ENCODE measurements at regions not wholly inside any gene's neighbourhood (a gene's known extent, or its start where the extent isn't known, plus 50 kb on each side); places are given as distances from the start of the nearest gene placed in this dataset.
"Not testable (repeated sequence)": the region's sequence is repeated elsewhere in the genome, so short reads cannot be mapped to it uniquely, and the experiment has no call there.

DNA sequence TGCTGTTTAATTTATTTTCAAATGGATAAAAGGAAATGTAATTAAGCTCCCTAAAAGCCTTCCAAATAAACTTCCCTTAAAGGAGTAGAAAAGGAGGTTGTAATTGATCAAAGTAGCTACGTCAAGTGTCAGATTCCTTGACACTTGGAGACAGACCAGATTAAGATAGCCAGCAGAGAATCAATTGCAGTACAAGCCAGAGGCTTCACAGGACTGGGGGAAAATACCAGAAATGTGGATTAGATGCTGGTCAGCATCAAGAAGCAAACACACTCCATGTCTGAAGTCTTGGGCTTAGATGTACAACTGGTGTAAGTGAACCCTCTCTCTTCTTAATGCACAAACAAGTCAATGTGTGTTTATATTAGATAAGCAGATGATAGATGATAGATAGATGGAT is 184.9 kb upstream of the TAS2R1 start:
- no peak for DNase-seq (ENCODE audit: extremely low read depth, low read depth)
- TF ChIP-seq, protein P1, sequence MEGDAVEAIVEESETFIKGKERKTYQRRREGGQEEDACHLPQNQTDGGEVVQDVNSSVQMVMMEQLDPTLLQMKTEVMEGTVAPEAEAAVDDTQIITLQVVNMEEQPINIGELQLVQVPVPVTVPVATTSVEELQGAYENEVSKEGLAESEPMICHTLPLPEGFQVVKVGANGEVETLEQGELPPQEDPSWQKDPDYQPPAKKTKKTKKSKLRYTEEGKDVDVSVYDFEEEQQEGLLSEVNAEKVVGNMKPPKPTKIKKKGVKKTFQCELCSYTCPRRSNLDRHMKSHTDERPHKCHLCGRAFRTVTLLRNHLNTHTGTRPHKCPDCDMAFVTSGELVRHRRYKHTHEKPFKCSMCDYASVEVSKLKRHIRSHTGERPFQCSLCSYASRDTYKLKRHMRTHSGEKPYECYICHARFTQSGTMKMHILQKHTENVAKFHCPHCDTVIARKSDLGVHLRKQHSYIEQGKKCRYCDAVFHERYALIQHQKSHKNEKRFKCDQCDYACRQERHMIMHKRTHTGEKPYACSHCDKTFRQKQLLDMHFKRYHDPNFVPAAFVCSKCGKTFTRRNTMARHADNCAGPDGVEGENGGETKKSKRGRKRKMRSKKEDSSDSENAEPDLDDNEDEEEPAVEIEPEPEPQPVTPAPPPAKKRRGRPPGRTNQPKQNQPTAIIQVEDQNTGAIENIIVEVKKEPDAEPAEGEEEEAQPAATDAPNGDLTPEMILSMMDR (IDR thresholded peaks at IDR 0.05; ENCODE audit: low read depth, low read length) = no peak

GRCh38 chr5:9813305-9813704 is 183.2 kb upstream of the TAS2R1 start:
- DNase-seq (ENCODE audit: extremely low read depth, low read depth) = no peak
- TF ChIP-seq, protein P1 (IDR thresholded peaks at IDR 0.05; ENCODE audit: low read depth, low read length) = no peak

DNA sequence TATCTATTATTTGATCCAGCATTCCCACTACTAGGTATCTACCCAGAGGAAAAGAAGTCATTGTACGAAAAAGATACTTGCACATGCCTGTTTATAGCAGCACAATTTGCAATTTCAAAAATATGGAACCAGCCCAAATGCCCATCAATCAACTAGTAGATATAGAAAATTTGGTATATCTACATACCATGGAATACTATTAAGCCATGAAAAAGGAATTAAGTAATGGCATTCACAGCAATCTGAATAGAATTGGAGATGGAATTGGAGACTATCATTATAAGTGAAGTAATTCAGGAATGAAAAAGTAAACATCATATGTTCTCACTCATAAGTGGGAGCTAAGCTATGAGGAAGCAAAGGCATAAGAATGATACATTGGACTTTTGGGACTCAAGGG is 177.2 kb upstream of the TAS2R1 start:
- not testable (repeated sequence) for DNase-seq (ENCODE audit: extremely low read depth, low read depth)

- DNase-seq (ENCODE audit: extremely low read depth, low read depth) = no peak
- TF ChIP-seq, protein P1 (IDR thresholded peaks at IDR 0.05; ENCODE audit: low read depth, low read length) = no peak
These were observed 171.8 kb upstream of the TAS2R1 start for GRCh38 chr5:9801908-9802307.

- TF ChIP-seq, protein P1 (IDR thresholded peaks at IDR 0.05; ENCODE audit: low read depth, low read length) = no peak
- DNase-seq (ENCODE audit: extremely low read depth, low read depth) = no peak
These were observed 169.5 kb upstream of the TAS2R1 start for GRCh38 chr5:9799606-9800005.

DNA sequence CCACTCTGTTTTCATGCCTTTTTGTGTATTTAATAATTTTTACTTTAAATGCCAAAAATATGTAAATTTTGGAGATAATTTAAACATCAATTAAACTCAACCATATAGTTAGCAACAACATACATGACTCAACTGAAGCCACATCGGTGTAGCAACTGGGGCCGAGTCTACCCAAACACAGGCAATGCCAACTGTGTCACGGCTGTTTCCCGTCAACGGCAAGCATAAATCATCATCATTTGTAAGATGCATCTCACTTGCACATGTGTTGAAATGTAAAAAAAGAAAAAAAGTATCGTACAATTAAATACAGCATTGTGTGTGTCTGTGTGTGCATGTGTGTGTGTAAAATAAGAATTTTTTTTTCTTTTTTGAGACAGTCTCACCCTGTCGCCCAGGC is 160.1 kb upstream of the TAS2R1 start:
- TF ChIP-seq, protein P1 (IDR thresholded peaks at IDR 0.05; ENCODE audit: low read depth, low read length) = no peak
- DNase-seq (ENCODE audit: extremely low read depth, low read depth) = no peak

GRCh38 chr5:9789777-9790176 is 159.6 kb upstream of the TAS2R1 start:
- TF ChIP-seq, protein P1 (IDR thresholded peaks at IDR 0.05; ENCODE audit: low read depth, low read length) = no peak
- no peak for DNase-seq (ENCODE audit: extremely low read depth, low read depth)

DNA sequence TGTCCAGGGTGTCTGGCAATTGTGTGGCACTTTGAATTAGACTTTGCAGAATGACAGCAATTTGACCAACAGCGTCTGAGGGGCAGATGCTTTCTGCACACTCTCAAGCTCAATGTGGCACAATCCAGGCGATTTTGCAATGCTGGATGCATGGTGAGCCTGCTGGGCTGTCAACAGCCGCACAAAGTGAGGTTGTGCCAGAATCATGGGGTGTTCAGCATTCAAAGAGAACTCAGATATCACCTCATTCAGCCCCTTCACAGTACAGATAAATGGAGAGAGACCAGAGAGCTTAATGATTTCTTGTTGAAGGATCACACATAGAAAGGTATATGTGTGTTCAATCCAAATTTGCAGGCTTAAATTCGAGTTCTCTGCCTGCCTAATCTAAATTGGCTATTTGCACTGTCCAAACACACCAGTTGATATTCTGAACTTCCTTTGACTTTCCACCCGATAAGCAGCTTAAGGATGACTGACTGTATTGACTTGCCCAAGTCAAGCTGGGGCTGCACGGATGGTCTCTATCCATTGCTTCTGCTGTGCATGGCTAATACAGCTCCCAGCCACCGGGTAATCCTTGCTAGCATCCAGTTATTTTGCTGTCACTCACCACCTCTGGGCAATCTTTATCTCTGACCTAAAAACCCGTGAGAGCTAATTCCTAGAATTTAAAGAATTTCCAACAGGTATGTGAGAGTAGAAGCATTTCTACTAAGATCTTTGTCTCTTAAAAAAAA is 157.9 kb upstream of the TAS2R1 start:
- DNase-seq (ENCODE audit: extremely low read depth, low read depth) = no peak
- TF ChIP-seq, protein P1 (IDR thresholded peaks at IDR 0.05; ENCODE audit: low read depth, low read length) = no peak
